HCT116 (cell line): ENCODE measurements at regions not wholly inside any gene's neighbourhood (a gene's known extent, or its start where the extent isn't known, plus 50 kb on each side); places are given as distances from the start of the nearest gene placed in this dataset.

ENCODE experiments used
- EZH2 ChIP-seq: fragments of 200-600 bp; sonication (generic); IDR thresholded peaks from 2 replicates; pipeline ENCODE4 v1.6.1; 2017; ENCODE audit warnings: antibody characterized with exemption, mixed run types
- POLR2A ChIP-seq: IDR thresholded peaks from 2 replicates; pipeline ENCODE4 v1.7.0; 2011; ENCODE audit warnings: borderline replicate concordance; ENCODE audit not compliant: insufficient read depth, insufficient read length; ENCODE audit errors: extremely low read depth
- POLR2AphosphoS5 ChIP-seq: IDR thresholded peaks from 2 replicates; pipeline ENCODE4 v1.6.1; 2011; ENCODE audit warnings: mild to moderate bottlenecking, low read depth, low read length, moderate library complexity
- RAD21 ChIP-seq: IDR thresholded peaks from 2 replicates; pipeline ENCODE4 v1.6.1; 2012; ENCODE audit warnings: low read depth, mild to moderate bottlenecking
- SIN3A ChIP-seq: IDR thresholded peaks from 2 replicates; pipeline ENCODE4 v1.6.1; 2012; ENCODE audit warnings: low read depth
- ZFX ChIP-seq: fragments of 450-650 bp; IDR thresholded peaks from 2 replicates; pipeline ENCODE4 v1.6.1; 2017
- TF ChIP-seq, protein P1 (sequence below): IDR thresholded peaks from 2 replicates; pipeline ENCODE4 v1.6.1; 2012; ENCODE audit warnings: low read depth
- TF ChIP-seq, protein P2 (sequence below), 3 experiments: fragments of 200-600 bp in 1 of 3; sonication (generic) in 1 of 3; IDR thresholded peaks in 2 of 3; conservative IDR thresholded peaks in 1 of 3; 2 replicates each; pipeline ENCODE4 v1.5.1; 2012 to 2017; ENCODE audit warnings: low read depth in 2 of 3, low read length in 2 of 3, antibody characterized with exemption in 1 of 3, borderline replicate concordance in 1 of 3, control low read depth in 1 of 3, mild to moderate bottlenecking in 1 of 3, mixed read lengths in 1 of 3, mixed run types in 1 of 3, moderate library complexity in 1 of 3; ENCODE audit not compliant: insufficient read depth in 1 of 3

DNA sequence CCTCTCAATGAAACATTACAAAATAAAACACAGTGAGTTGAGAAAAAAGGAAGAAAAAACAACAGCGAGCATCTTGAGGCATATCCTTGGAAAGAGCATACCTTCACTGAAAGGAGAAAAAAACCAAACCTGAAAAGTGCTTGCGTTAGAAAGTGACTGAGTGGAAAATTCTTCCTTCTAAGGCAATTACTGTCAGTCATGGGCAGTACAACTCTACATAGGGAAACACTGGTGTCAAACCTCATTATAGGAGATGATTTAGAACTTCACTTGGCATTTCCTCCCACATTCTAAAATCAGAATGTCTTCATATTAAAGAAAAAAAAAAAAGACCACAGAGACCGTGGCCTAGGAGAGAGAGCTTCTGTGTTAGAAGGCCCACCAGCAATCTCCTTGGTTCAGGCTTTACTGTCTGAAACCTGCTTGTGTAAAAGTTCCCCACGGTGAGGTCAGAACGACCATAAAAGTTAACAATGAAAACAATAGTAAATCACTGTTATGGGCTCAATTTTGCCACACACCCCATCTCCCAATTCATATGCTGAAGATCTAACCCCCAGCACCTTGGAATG, 91.1 kb upstream of the CRY1 start:
- TF ChIP-seq, protein P1, sequence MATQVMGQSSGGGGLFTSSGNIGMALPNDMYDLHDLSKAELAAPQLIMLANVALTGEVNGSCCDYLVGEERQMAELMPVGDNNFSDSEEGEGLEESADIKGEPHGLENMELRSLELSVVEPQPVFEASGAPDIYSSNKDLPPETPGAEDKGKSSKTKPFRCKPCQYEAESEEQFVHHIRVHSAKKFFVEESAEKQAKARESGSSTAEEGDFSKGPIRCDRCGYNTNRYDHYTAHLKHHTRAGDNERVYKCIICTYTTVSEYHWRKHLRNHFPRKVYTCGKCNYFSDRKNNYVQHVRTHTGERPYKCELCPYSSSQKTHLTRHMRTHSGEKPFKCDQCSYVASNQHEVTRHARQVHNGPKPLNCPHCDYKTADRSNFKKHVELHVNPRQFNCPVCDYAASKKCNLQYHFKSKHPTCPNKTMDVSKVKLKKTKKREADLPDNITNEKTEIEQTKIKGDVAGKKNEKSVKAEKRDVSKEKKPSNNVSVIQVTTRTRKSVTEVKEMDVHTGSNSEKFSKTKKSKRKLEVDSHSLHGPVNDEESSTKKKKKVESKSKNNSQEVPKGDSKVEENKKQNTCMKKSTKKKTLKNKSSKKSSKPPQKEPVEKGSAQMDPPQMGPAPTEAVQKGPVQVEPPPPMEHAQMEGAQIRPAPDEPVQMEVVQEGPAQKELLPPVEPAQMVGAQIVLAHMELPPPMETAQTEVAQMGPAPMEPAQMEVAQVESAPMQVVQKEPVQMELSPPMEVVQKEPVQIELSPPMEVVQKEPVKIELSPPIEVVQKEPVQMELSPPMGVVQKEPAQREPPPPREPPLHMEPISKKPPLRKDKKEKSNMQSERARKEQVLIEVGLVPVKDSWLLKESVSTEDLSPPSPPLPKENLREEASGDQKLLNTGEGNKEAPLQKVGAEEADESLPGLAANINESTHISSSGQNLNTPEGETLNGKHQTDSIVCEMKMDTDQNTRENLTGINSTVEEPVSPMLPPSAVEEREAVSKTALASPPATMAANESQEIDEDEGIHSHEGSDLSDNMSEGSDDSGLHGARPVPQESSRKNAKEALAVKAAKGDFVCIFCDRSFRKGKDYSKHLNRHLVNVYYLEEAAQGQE, result no peak
- no peak for TF ChIP-seq RAD21
- no peak for TF ChIP-seq EZH2
- no peak for TF ChIP-seq POLR2A
- no peak for TF ChIP-seq SIN3A
- TF ChIP-seq, protein P2, sequence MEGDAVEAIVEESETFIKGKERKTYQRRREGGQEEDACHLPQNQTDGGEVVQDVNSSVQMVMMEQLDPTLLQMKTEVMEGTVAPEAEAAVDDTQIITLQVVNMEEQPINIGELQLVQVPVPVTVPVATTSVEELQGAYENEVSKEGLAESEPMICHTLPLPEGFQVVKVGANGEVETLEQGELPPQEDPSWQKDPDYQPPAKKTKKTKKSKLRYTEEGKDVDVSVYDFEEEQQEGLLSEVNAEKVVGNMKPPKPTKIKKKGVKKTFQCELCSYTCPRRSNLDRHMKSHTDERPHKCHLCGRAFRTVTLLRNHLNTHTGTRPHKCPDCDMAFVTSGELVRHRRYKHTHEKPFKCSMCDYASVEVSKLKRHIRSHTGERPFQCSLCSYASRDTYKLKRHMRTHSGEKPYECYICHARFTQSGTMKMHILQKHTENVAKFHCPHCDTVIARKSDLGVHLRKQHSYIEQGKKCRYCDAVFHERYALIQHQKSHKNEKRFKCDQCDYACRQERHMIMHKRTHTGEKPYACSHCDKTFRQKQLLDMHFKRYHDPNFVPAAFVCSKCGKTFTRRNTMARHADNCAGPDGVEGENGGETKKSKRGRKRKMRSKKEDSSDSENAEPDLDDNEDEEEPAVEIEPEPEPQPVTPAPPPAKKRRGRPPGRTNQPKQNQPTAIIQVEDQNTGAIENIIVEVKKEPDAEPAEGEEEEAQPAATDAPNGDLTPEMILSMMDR (IDR thresholded peaks at IDR 0.05 in 2 of 3, conservative IDR thresholded peaks at IDR 0.05 in 1 of 3; ENCODE audit: borderline replicate concordance in 1 of 3, insufficient read depth in 1 of 3, low read depth in 2 of 3, low read length in 2 of 3), result no peak
- TF ChIP-seq ZFX, result no peak
- no peak for TF ChIP-seq POLR2AphosphoS5
